ENCODE measurements at regions not wholly inside any gene's neighbourhood (a gene's known extent, or its start where the extent isn't known, plus 50 kb on each side); places are given as distances from the start of the nearest gene placed in this dataset.
"Not testable (repeated sequence)": the region's sequence is repeated elsewhere in the genome, so short reads cannot be mapped to it uniquely, and the experiment has no call there.

GRCh38 chr5:87138091-87138805 lies 129.4 kb upstream of the RASA1 start:
- no peak for DNase-seq (ENCODE audit: low spot score)

GRCh38 chr5:87139795-87140194 lies 127.9 kb upstream of the RASA1 start:
- no peak for DNase-seq (ENCODE audit: low spot score)

GRCh38 chr5:87141544-87141943 lies 126.1 kb upstream of the RASA1 start:
- DNase-seq (ENCODE audit: low spot score): no peak

GRCh38 chr5:87145853-87146252 lies 121.8 kb upstream of the RASA1 start:
- DNase-seq (ENCODE audit: low spot score): not testable (repeated sequence)

- DNase-seq (ENCODE audit: low spot score): no peak
Measured at GRCh38 chr5:87147441-87147840, 120.2 kb upstream of the RASA1 start.

GRCh38 chr5:87150630-87151029 lies 117.1 kb upstream of the RASA1 start:
- no peak for DNase-seq (ENCODE audit: low spot score)

- DNase-seq (ENCODE audit: low spot score): peak; percentile 64
Measured at GRCh38 chr5:87151547-87151946, 116.1 kb upstream of the RASA1 start.

- no peak for DNase-seq (ENCODE audit: low spot score)
Measured at GRCh38 chr5:87152886-87153285, 114.8 kb upstream of the RASA1 start.

- DNase-seq (ENCODE audit: low spot score): no peak
Measured at GRCh38 chr5:87154191-87154590, 113.5 kb upstream of the RASA1 start.

GRCh38 chr5:87155106-87155505 lies 112.6 kb upstream of the RASA1 start:
- DNase-seq (ENCODE audit: low spot score): no peak

GRCh38 chr5:87156631-87157030 lies 111.1 kb upstream of the RASA1 start:
- no peak for DNase-seq (ENCODE audit: low spot score)

GRCh38 chr5:87164409-87164808 lies 103.3 kb upstream of the RASA1 start:
- DNase-seq (ENCODE audit: low spot score): no peak

- DNase-seq (ENCODE audit: low spot score): no peak
Measured at GRCh38 chr5:87169300-87169991, 98.2 kb upstream of the RASA1 start.

- DNase-seq (ENCODE audit: low spot score): no peak
Measured at GRCh38 chr5:87170799-87171198, 96.9 kb upstream of the RASA1 start.

- DNase-seq (ENCODE audit: low spot score): no peak
Measured at GRCh38 chr5:87182649-87183048, 85.0 kb upstream of the RASA1 start.

GRCh38 chr5:87183896-87184295 lies 83.8 kb upstream of the RASA1 start:
- no peak for DNase-seq (ENCODE audit: low spot score)

GRCh38 chr5:87184605-87185004 lies 83.1 kb upstream of the RASA1 start:
- no peak for DNase-seq (ENCODE audit: low spot score)

- DNase-seq (ENCODE audit: low spot score): no peak
Measured at GRCh38 chr5:87185838-87186237, 81.8 kb upstream of the RASA1 start.

- no peak for DNase-seq (ENCODE audit: low spot score)
Measured at GRCh38 chr5:87188391-87188790, 79.3 kb upstream of the RASA1 start.

GRCh38 chr5:87190041-87190440 lies 77.6 kb upstream of the RASA1 start:
- DNase-seq (ENCODE audit: low spot score): no peak

GRCh38 chr5:87190687-87191086 lies 77.0 kb upstream of the RASA1 start:
- DNase-seq (ENCODE audit: low spot score): no peak

- DNase-seq (ENCODE audit: low spot score): no peak
Measured at GRCh38 chr5:87191645-87192044, 76.0 kb upstream of the RASA1 start.

- peak; percentile 63 for DNase-seq (ENCODE audit: low spot score)
Measured at GRCh38 chr5:87195104-87195591, 72.5 kb upstream of the RASA1 start.

- no peak for DNase-seq (ENCODE audit: low spot score)
Measured at GRCh38 chr5:87195616-87196015, 72.1 kb upstream of the RASA1 start.
